IPS DF 6.9 (cell line): ENCODE measurements at regions not wholly inside any gene's neighbourhood (a gene's known extent, or its start where the extent isn't known, plus 50 kb on each side); places are given as distances from the start of the nearest gene placed in this dataset.

ENCODE experiments used
- DNase-seq: peaks from one replicate; pipeline ENCODE4 v3.0.0-alpha.2; 2013; ENCODE audit warnings: low read depth, low spot score
- H3K27ac ChIP-seq: one replicate; pipeline ENCODE4 v1.5.1; 2013; ENCODE audit warnings: low read length, control low read depth
- H3K27me3 ChIP-seq: 2 replicates; pipeline ENCODE4 v1.6.1; 2013; ENCODE audit warnings: mild to moderate bottlenecking, low read length; ENCODE audit not compliant: control insufficient read depth, insufficient read depth
- H3K36me3 ChIP-seq: 2 replicates; pipeline ENCODE4 v1.6.1; 2013; ENCODE audit warnings: low read length; ENCODE audit not compliant: control insufficient read depth, insufficient read depth
- H3K4me1 ChIP-seq: 2 replicates; pipeline ENCODE4 v1.6.1; 2013; ENCODE audit warnings: low read length; ENCODE audit not compliant: control insufficient read depth, insufficient read depth
- H3K4me3 ChIP-seq: 2 replicates; pipeline ENCODE4 v1.5.1; 2013; ENCODE audit warnings: mild to moderate bottlenecking, low read length
- H3K9me3 ChIP-seq: 2 replicates; pipeline ENCODE4 v1.6.1; 2013; ENCODE audit warnings: low read length, inconsistent platforms; ENCODE audit not compliant: control insufficient read depth, insufficient read depth
- WGBS: extraction: QIAGEN DNeasy Blood & Tissue Kit; methylation state at CpG from one replicate; pipeline ENCODE4 v1.1.7; 2013; ENCODE audit warnings: mixed read lengths, missing lambda C conversion rate; ENCODE audit not compliant: insufficient read length, insufficient coverage; 5-methylcytosine and 5-hydroxymethylcytosine counted together

- no peak for DNase-seq
- WGBS = no CpG with 5 or more reads among the region's 2 CpGs
- no peaks in the 10 kb centered on the region for H3K9me3 ChIP-seq
- H3K27ac ChIP-seq = no peak overlapping the region
- H3K4me3 ChIP-seq = no peak overlapping the region
- no peaks in the 10 kb centered on the region for H3K36me3 ChIP-seq
- H3K4me1 ChIP-seq = no peaks in the 10 kb centered on the region
- no peaks in the 10 kb centered on the region for H3K27me3 ChIP-seq
Measured at GRCh38 chr4:73001885-73002284, 67.6 kb downstream of the COX18 start.

GRCh38 chr4:72997409-72997808 lies 72.1 kb downstream of the COX18 start:
- DNase-seq = no peak
- H3K9me3 ChIP-seq = no peaks in the 10 kb centered on the region
- no peak overlapping the region for H3K4me3 ChIP-seq
- H3K27ac ChIP-seq = no peak overlapping the region
- H3K4me1 ChIP-seq = no peaks in the 10 kb centered on the region
- WGBS = no CpG with 5 or more reads among the region's 3 CpGs
- no peaks in the 10 kb centered on the region for H3K27me3 ChIP-seq
- H3K36me3 ChIP-seq = no peaks in the 10 kb centered on the region

DNA sequence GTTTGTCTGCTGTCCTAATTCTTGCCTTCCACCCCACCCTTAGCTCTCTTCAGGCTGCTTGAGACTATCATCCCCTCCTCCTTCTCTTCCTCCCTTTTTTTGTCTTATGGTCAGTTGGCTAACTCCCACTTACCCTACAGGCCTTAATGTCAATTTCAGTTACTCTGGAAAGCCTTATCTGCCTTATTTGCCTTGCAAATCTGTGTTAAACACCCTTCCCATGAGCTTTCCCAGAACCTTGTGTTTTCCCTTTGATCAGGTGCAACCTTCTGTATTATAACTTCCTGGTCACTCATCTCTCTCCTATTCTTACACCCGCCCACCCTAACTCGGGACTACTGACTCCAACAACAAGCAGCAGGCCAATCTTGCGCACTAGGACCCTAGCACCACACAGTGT lies 74.8 kb downstream of the COX18 start:
- no peak overlapping the region for H3K4me3 ChIP-seq
- DNase-seq = no peak
- H3K9me3 ChIP-seq = no peaks in the 10 kb centered on the region
- H3K36me3 ChIP-seq = no peaks in the 10 kb centered on the region
- H3K27me3 ChIP-seq = no peaks in the 10 kb centered on the region
- WGBS = no CpG with 5 or more reads among the region's 3 CpGs
- H3K4me1 ChIP-seq = no peaks in the 10 kb centered on the region
- H3K27ac ChIP-seq = no peak overlapping the region

GRCh38 chr4:72993876-72994275 lies 75.6 kb downstream of the COX18 start:
- Histone ChIP-seq H3K36me3 (no peaks in the 10 kb centered on the region), H3K4me1 (no peaks in the 10 kb centered on the region), H3K4me3 (no peak overlapping the region), H3K27ac (no peak overlapping the region), H3K9me3 (no peaks in the 10 kb centered on the region), H3K27me3 (no peaks in the 10 kb centered on the region)
- DNase-seq = no peak

DNA sequence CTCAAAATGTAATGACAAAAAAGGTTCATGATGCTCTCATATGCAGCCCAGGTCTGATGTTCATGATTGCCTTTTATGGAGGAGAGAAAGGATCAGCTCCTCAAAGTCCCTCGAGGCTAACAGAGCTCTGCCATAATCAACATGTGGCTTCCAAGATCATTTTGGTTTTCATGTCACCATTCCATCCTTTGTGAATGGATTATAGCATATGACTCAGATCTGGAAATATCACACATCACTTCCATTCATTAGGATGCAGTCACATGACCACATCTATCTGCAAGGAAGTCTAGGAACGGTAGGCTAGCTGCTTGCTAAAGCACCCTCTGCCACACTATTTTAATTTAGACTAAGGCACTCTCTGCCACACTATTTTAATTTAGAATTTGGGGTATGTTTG lies 77.6 kb downstream of the COX18 start:
- Histone ChIP-seq H3K4me1 (no peaks in the 10 kb centered on the region), H3K36me3 (no peaks in the 10 kb centered on the region), H3K27me3 (no peaks in the 10 kb centered on the region), H3K27ac (no peak overlapping the region), H3K9me3 (no peaks in the 10 kb centered on the region), H3K4me3 (no peak overlapping the region)
- no CpG with 5 or more reads among the region's 2 CpGs for WGBS
- no peak for DNase-seq

- DNase-seq = no peak
- Histone ChIP-seq H3K4me1 (no peaks in the 10 kb centered on the region), H3K36me3 (no peaks in the 10 kb centered on the region), H3K27ac (no peak overlapping the region), H3K4me3 (no peak overlapping the region), H3K9me3 (no peaks in the 10 kb centered on the region), H3K27me3 (no peaks in the 10 kb centered on the region)
- no CpG with 5 or more reads among the region's 4 CpGs for WGBS
Measured at GRCh38 chr4:72987741-72988729, 81.5 kb downstream of the COX18 start.

GRCh38 chr4:72984351-72984750 lies 85.2 kb downstream of the COX18 start:
- Histone ChIP-seq H3K9me3 (no peaks in the 10 kb centered on the region), H3K4me3 (no peak overlapping the region), H3K27ac (no peak overlapping the region), H3K27me3 (no peaks in the 10 kb centered on the region), H3K4me1 (no peaks in the 10 kb centered on the region), H3K36me3 (no peaks in the 10 kb centered on the region)
- no peak for DNase-seq
- no CpG with 5 or more reads among the region's 4 CpGs for WGBS

GRCh38 chr4:72983709-72984108 lies 85.8 kb downstream of the COX18 start:
- Histone ChIP-seq H3K27me3 (no peaks in the 10 kb centered on the region), H3K4me1 (no peaks in the 10 kb centered on the region), H3K4me3 (no peak overlapping the region), H3K9me3 (no peaks in the 10 kb centered on the region), H3K36me3 (no peaks in the 10 kb centered on the region), H3K27ac (no peak overlapping the region)
- no peak for DNase-seq
- no CpG with 5 or more reads among the region's 2 CpGs for WGBS

- Histone ChIP-seq H3K27me3 (no peaks in the 10 kb centered on the region), H3K4me3 (no peak overlapping the region), H3K9me3 (no peaks in the 10 kb centered on the region), H3K4me1 (no peaks in the 10 kb centered on the region), H3K27ac (no peak overlapping the region), H3K36me3 (no peaks in the 10 kb centered on the region)
- WGBS = no CpG with 5 or more reads among the region's 5 CpGs
- no peak for DNase-seq
Measured at GRCh38 chr4:72977936-72978485, 91.5 kb downstream of the COX18 start.

DNA sequence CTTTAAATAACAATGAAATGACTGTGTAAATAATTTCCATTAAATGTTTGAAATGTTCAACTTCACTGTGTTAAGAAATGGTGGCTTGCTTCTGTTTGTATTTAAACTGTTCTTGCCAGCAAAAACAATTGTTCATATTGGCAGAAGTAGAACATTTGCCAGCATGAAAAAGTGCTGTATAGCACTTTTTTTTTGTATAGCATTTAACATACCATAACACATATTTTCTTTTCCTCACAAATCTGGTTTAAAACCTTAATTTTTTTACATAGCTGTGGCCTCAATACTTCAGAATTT lies 94.1 kb downstream of the COX18 start:
- DNase-seq = no peak
- Histone ChIP-seq H3K27me3 (no peaks in the 10 kb centered on the region), H3K9me3 (no peaks in the 10 kb centered on the region), H3K27ac (no peak overlapping the region), H3K4me3 (no peak overlapping the region), H3K36me3 (no peaks in the 10 kb centered on the region), H3K4me1 (no peaks in the 10 kb centered on the region)
